Activated naive CD8-positive, alpha-beta T cell treated with anti-CD3 and anti-CD28 coated beads, Interleukin-2, amount 10 ng/mL, durations not matched to agents 7 days and 5 days (primary cell): ENCODE measurements at regions not wholly inside any gene's neighbourhood (a gene's known extent, or its start where the extent isn't known, plus 50 kb on each side); places are given as distances from the start of the nearest gene placed in this dataset.

Experiments
- ATAC-seq: fragments of 150-1000 bp; cut with Tn5 transposase; one replicate; pipeline ENCODE4 v1.10.0; 2021; ENCODE audit warnings: low read depth, moderate library complexity
- POLR2A ChIA-PET: fragments of 350-600 bp; sonication (Branson Sonifier 250); formaldehyde crosslinking; loops from one replicate; lab custom pipeline; 2021; ENCODE audit warnings: antibody characterized with exemption; lab: Charles Lee
- DNase-seq: peaks from one replicate; pipeline ENCODE4 v3.0.0; 2021
- H3K27ac Mint-ChIP-seq: one replicate; pipeline ENCODE4 v1.8.0; 2022; ENCODE audit warnings: mild to moderate bottlenecking, mixed read lengths
- H3K27me3 Mint-ChIP-seq: one replicate; pipeline ENCODE4 v1.8.0; 2022; ENCODE audit warnings: mild to moderate bottlenecking, moderate library complexity, mixed read lengths
- H3K36me3 Mint-ChIP-seq: one replicate; pipeline ENCODE4 v1.8.0; 2021; ENCODE audit warnings: mild to moderate bottlenecking, mixed read lengths
- H3K4me1 Mint-ChIP-seq: one replicate; pipeline ENCODE4 v1.8.0; 2021; ENCODE audit warnings: mixed read lengths
- H3K4me3 Mint-ChIP-seq: one replicate; pipeline ENCODE4 v1.8.0; 2022; ENCODE audit warnings: mild to moderate bottlenecking, moderate library complexity, mixed read lengths
- H3K9me3 Mint-ChIP-seq: one replicate; pipeline ENCODE4 v1.8.0; 2021; ENCODE audit warnings: mixed read lengths

DNA sequence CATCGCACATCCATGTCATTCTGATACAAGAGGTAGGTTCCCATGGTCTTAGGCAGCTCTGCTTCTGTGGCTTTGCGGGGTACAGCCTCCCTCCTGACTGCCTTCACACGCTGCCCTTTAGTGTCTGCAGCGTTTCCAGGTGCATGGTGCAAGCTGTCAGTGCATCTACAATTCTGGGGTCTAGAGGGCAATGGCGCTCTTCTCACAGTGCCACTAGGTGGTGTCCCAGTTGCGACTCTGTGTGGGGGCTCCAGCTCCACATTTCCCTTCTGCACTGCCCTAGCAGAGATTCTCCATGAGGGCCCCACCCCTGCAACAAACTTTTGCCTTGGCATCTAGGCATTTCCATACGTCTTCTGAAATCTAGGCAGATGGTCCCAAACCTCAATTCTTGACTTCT, 138.2 kb upstream of the BRINP3 start:
- H3K4me3 Mint-ChIP-seq: no peak overlapping the region
- no peaks in the 10 kb centered on the region for H3K4me1 Mint-ChIP-seq
- POLR2A ChIA-PET: no interaction called here
- peaks cover 6% of the 10 kb centered on the region for H3K9me3 Mint-ChIP-seq
- no peaks in the 10 kb centered on the region for H3K36me3 Mint-ChIP-seq
- DNase-seq (no peak), ATAC-seq (no peak)
- H3K27ac Mint-ChIP-seq: no peak overlapping the region
- H3K27me3 Mint-ChIP-seq: no peaks in the 10 kb centered on the region

DNA sequence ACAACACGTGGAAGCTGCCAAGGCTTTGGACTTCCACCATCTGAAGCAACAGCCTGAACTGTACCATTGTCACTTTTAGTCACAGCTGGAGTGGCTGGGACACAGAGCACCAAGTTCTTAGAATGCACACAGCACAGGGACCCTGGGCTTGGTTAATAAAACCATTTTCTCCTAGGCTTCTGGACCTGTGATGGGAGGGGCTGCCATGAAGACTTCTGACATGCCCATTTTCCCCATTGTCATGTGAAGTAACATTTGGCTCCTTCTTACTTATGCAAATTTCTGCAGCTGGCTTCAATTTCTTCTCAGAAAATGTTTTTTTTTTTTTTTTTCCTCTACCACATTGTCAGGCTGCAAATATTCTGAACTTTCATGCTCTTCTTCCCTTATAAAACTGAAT, 138.6 kb upstream of the BRINP3 start:
- no peaks in the 10 kb centered on the region for H3K36me3 Mint-ChIP-seq
- H3K27ac Mint-ChIP-seq: no peak overlapping the region
- POLR2A ChIA-PET: no interaction called here
- peaks cover 6% of the 10 kb centered on the region for H3K9me3 Mint-ChIP-seq
- ATAC-seq: no peak
- H3K4me3 Mint-ChIP-seq: no peak overlapping the region
- DNase-seq: no peak
- H3K4me1 Mint-ChIP-seq: no peaks in the 10 kb centered on the region
- H3K27me3 Mint-ChIP-seq: no peaks in the 10 kb centered on the region

DNA sequence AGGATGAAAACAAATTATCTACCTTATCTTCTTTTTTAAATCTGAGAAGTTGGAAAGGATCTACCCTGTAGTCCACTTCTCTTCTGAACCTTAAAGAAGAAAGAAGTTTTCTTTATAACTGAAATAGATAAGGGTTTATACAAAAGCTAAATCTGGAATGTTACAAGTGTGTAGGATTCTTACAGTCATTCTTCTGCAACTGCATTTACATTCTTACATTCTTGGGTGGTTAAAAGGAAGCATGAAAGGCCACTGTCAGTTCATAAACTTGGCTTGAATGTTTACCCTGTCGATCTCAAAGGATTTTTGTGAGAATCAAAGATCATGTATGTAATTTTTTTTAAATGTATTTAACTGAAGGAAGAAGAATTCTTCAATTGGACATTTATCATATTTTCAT, 142.1 kb upstream of the BRINP3 start:
- Mint-ChIP-seq H3K4me3 (no peak overlapping the region), H3K27ac (no peak overlapping the region), H3K9me3 (peaks cover 6% of the 10 kb centered on the region), H3K36me3 (no peaks in the 10 kb centered on the region), H3K4me1 (no peaks in the 10 kb centered on the region), H3K27me3 (no peaks in the 10 kb centered on the region)
- no peak for DNase-seq
- POLR2A ChIA-PET: no interaction called here
- ATAC-seq: no peak

DNA sequence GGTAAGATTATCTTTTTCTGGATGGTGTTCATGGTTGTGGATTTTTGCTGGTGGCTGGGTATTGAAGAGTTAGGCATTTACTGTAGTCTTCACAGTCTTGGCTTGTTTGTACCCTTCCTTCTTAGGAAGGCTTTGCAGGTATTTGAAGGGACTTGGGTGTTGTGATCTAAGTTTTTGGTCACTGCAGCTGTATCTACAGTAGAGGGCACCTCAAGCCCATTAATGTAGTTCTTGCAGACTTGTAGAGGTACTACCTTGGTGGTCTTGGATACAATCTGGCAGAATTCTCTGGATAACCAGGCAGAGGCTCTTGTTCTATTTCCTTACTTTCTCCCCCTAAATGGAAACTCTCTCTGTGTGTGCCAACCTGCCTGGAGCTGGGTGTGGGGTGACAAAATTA, 155.8 kb upstream of the BRINP3 start:
- no peaks in the 10 kb centered on the region for H3K36me3 Mint-ChIP-seq
- no peaks in the 10 kb centered on the region for H3K4me1 Mint-ChIP-seq
- H3K9me3 Mint-ChIP-seq: peaks cover 6% of the 10 kb centered on the region
- ATAC-seq: no peak
- no peaks in the 10 kb centered on the region for H3K27me3 Mint-ChIP-seq
- H3K27ac Mint-ChIP-seq: no peak overlapping the region
- POLR2A ChIA-PET: no interaction called here
- no peak overlapping the region for H3K4me3 Mint-ChIP-seq
- DNase-seq: no peak

GRCh38 chr1:190634134-190634533, 156.5 kb upstream of the BRINP3 start:
- no peaks in the 10 kb centered on the region for H3K4me1 Mint-ChIP-seq
- H3K36me3 Mint-ChIP-seq: no peaks in the 10 kb centered on the region
- no peak overlapping the region for H3K4me3 Mint-ChIP-seq
- POLR2A ChIA-PET: no interaction called here
- peaks cover 4% of the 10 kb centered on the region for H3K9me3 Mint-ChIP-seq
- no peak overlapping the region for H3K27ac Mint-ChIP-seq
- no peaks in the 10 kb centered on the region for H3K27me3 Mint-ChIP-seq
- ATAC-seq: no peak
- DNase-seq: no peak

- Mint-ChIP-seq H3K4me1 (no peaks in the 10 kb centered on the region), H3K4me3 (no peak overlapping the region), H3K27ac (no peak overlapping the region), H3K27me3 (no peaks in the 10 kb centered on the region), H3K9me3 (peaks cover 6% of the 10 kb centered on the region), H3K36me3 (no peaks in the 10 kb centered on the region)
- ATAC-seq (no peak), DNase-seq (no peak)
- POLR2A ChIA-PET: no interaction called here
These were observed 171.9 kb upstream of the BRINP3 start for GRCh38 chr1:190649553-190649952.

GRCh38 chr1:190658907-190659306, 181.2 kb upstream of the BRINP3 start:
- H3K27ac Mint-ChIP-seq: no peak overlapping the region
- ATAC-seq (no peak), DNase-seq (no peak)
- no peaks in the 10 kb centered on the region for H3K9me3 Mint-ChIP-seq
- no peaks in the 10 kb centered on the region for H3K4me1 Mint-ChIP-seq
- POLR2A ChIA-PET: no interaction called here
- H3K4me3 Mint-ChIP-seq: no peak overlapping the region
- no peaks in the 10 kb centered on the region for H3K27me3 Mint-ChIP-seq
- H3K36me3 Mint-ChIP-seq: no peaks in the 10 kb centered on the region

DNA sequence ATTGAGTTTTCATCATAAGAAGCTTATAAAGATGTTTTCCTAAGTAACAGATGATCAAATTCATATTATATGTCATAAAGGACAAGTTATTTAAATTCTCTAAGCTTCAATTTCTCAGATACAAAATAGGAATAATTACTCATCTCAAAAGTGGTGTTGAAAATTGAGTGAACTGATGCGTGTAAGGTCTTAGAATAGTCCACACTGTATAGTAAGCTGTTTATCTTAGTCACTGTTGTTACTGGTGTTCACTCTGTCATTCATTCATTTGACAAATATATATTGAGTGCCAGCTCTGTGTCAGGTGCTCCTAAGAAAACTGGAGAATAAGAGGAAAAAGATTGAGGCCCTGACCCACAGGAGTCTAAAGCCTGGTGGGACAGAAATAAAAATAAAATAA, 186.3 kb upstream of the BRINP3 start:
- POLR2A ChIA-PET: no interaction called here
- no peaks in the 10 kb centered on the region for H3K36me3 Mint-ChIP-seq
- H3K4me1 Mint-ChIP-seq: no peaks in the 10 kb centered on the region
- no peaks in the 10 kb centered on the region for H3K27me3 Mint-ChIP-seq
- no peak overlapping the region for H3K27ac Mint-ChIP-seq
- no peak for ATAC-seq
- no peaks in the 10 kb centered on the region for H3K9me3 Mint-ChIP-seq
- no peak overlapping the region for H3K4me3 Mint-ChIP-seq
- DNase-seq: no peak

GRCh38 chr1:190665045-190665444, 187.4 kb upstream of the BRINP3 start:
- no peak overlapping the region for H3K4me3 Mint-ChIP-seq
- no peaks in the 10 kb centered on the region for H3K27me3 Mint-ChIP-seq
- DNase-seq (no peak), ATAC-seq (no peak)
- no peaks in the 10 kb centered on the region for H3K36me3 Mint-ChIP-seq
- no peak overlapping the region for H3K27ac Mint-ChIP-seq
- POLR2A ChIA-PET: no interaction called here
- no peaks in the 10 kb centered on the region for H3K9me3 Mint-ChIP-seq
- H3K4me1 Mint-ChIP-seq: no peaks in the 10 kb centered on the region

GRCh38 chr1:190667914-190668313, 190.2 kb upstream of the BRINP3 start:
- Mint-ChIP-seq H3K9me3 (peaks cover 4% of the 10 kb centered on the region), H3K27me3 (no peaks in the 10 kb centered on the region), H3K4me1 (no peaks in the 10 kb centered on the region), H3K27ac (no peak overlapping the region), H3K4me3 (no peak overlapping the region), H3K36me3 (no peaks in the 10 kb centered on the region)
- ATAC-seq (no peak), DNase-seq (no peak)
- POLR2A ChIA-PET: no interaction called here

DNA sequence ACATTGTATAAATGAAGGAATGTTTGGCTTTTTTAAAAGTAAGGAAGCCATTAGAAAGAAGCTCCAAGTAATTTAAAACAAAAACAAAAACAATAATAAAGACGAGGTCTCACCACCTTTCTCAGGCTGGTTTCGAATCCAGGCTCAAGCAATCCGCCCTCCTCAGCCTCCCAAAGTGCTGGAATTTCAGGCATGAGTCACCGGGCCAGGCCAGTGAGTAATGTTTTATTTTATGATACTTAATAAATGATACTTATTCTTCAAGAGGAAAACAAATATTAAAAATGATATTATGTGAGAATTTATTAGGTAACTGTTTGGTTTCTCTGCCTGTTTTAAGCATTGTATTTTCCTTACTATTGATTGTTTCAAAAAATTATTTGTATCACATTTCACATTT, 201.4 kb upstream of the BRINP3 start:
- Mint-ChIP-seq H3K36me3 (no peaks in the 10 kb centered on the region), H3K27me3 (no peaks in the 10 kb centered on the region), H3K9me3 (peaks cover 2% of the 10 kb centered on the region), H3K4me3 (no peak overlapping the region), H3K4me1 (no peaks in the 10 kb centered on the region), H3K27ac (no peak overlapping the region)
- ATAC-seq: no peak
- POLR2A ChIA-PET: no interaction called here
- DNase-seq: no peak

GRCh38 chr1:190679454-190679853, 201.8 kb upstream of the BRINP3 start:
- Mint-ChIP-seq H3K27ac (no peak overlapping the region), H3K4me1 (no peaks in the 10 kb centered on the region), H3K4me3 (no peak overlapping the region), H3K27me3 (no peaks in the 10 kb centered on the region), H3K36me3 (no peaks in the 10 kb centered on the region), H3K9me3 (no peaks in the 10 kb centered on the region)
- no peak for ATAC-seq
- POLR2A ChIA-PET: no interaction called here
- no peak for DNase-seq

- DNase-seq (no peak), ATAC-seq (no peak)
- H3K9me3 Mint-ChIP-seq: no peaks in the 10 kb centered on the region
- H3K36me3 Mint-ChIP-seq: no peaks in the 10 kb centered on the region
- POLR2A ChIA-PET: no interaction called here
- no peak overlapping the region for H3K27ac Mint-ChIP-seq
- H3K4me3 Mint-ChIP-seq: no peak overlapping the region
- H3K4me1 Mint-ChIP-seq: no peaks in the 10 kb centered on the region
- H3K27me3 Mint-ChIP-seq: no peaks in the 10 kb centered on the region
These were observed 202.3 kb upstream of the BRINP3 start for GRCh38 chr1:190679983-190680382.

DNA sequence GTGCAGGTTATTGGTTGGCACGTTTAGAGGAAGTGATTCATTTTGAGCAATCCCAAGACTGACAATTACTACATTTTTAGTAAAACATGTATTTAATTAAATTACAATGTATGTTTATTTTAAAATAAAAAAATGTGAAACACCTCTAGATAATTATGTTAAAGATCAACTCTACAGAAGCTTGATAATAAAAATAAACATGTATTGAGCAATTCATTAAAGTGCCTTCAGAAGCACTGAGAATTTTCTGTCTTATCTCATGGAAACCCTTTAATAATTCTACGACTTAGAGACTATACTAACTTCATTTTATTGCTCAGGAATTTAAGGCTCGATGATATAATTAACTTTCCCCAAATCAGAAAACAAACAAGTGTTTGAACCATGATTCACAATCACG, 208.0 kb upstream of the BRINP3 start:
- POLR2A ChIA-PET: no interaction called here
- Mint-ChIP-seq H3K27me3 (no peaks in the 10 kb centered on the region), H3K9me3 (peaks cover 4% of the 10 kb centered on the region), H3K4me3 (no peak overlapping the region), H3K4me1 (no peaks in the 10 kb centered on the region), H3K36me3 (no peaks in the 10 kb centered on the region), H3K27ac (no peak overlapping the region)
- ATAC-seq (no peak), DNase-seq (no peak)

- no peak overlapping the region for H3K27ac Mint-ChIP-seq
- no peaks in the 10 kb centered on the region for H3K4me1 Mint-ChIP-seq
- ATAC-seq: no peak
- no peak for DNase-seq
- peaks cover 5% of the 10 kb centered on the region for H3K9me3 Mint-ChIP-seq
- H3K36me3 Mint-ChIP-seq: no peaks in the 10 kb centered on the region
- H3K27me3 Mint-ChIP-seq: no peaks in the 10 kb centered on the region
- H3K4me3 Mint-ChIP-seq: no peak overlapping the region
- POLR2A ChIA-PET: no interaction called here
These were observed 210.4 kb upstream of the BRINP3 start for GRCh38 chr1:190688096-190688495.
